Left lobe of liver (tissue), 2 donors: ENCODE measurements at regions not wholly inside any gene's neighbourhood (a gene's known extent, or its start where the extent isn't known, plus 50 kb on each side); places are given as distances from the start of the nearest gene placed in this dataset.
"Not testable (repeated sequence)": the region's sequence is repeated elsewhere in the genome, so short reads cannot be mapped to it uniquely, and the experiment has no call there.

Experiments
- ATAC-seq: fragments of 200-7000 bp; cut with Tn5 transposase; one replicate; pipeline ENCODE4 v1.9.1; 2020; ENCODE audit warnings: mild to moderate bottlenecking, moderate library complexity
- DNase-seq: peaks from one replicate; pipeline ENCODE4 v3.0.0-alpha.2; 2020; ENCODE audit warnings: low spot score
- donor health status: DM: no; HTN: no; CAD: no; lungs with moderate emphysema.
- donor health status: DM: no; HTN: yes; CAD: no.

GRCh38 chr15:19964480-19964879 is 577.1 kb downstream of the GOLGA6L6 start:
- DNase-seq, ATAC-seq: not testable (repeated sequence)

- ATAC-seq (no peak), DNase-seq (no peak)
These were observed 585.3 kb downstream of the GOLGA6L6 start for GRCh38 chr15:19956124-19956796.

GRCh38 chr15:19944261-19944888 is 597.2 kb downstream of the GOLGA6L6 start:
- no peak for ATAC-seq
- DNase-seq, result no peak

GRCh38 chr15:19943515-19943914 is 598.1 kb downstream of the GOLGA6L6 start:
- ATAC-seq (no peak), DNase-seq (no peak)

GRCh38 chr15:19903281-19903680 is 638.3 kb downstream of the GOLGA6L6 start:
- ATAC-seq, DNase-seq: not testable (repeated sequence)

GRCh38 chr15:19902388-19902787 is 639.2 kb downstream of the GOLGA6L6 start:
- DNase-seq, ATAC-seq: not testable (repeated sequence)

- not testable (repeated sequence) for ATAC-seq, DNase-seq
These were observed 640.2 kb downstream of the GOLGA6L6 start for GRCh38 chr15:19901414-19901813.

GRCh38 chr15:19899021-19899824 is 642.4 kb downstream of the GOLGA6L6 start:
- ATAC-seq (no peak), DNase-seq (no peak)

- DNase-seq, ATAC-seq: not testable (repeated sequence)
These were observed 652.8 kb downstream of the GOLGA6L6 start for GRCh38 chr15:19888811-19889210.

- not testable (repeated sequence) for DNase-seq, ATAC-seq
These were observed 697.5 kb downstream of the GOLGA6L6 start for GRCh38 chr15:19844061-19844460.
